Endothelial cell of umbilical vein (primary cell): ENCODE measurements at regions not wholly inside any gene's neighbourhood (a gene's known extent, or its start where the extent isn't known, plus 50 kb on each side); places are given as distances from the start of the nearest gene placed in this dataset.

Source experiments
- BruUV-seq: library from RNA; stranded (reverse); fragments of 400-500 nt; replicated peaks from 2 replicates; lab custom pipeline; 2021; lab: Mats Ljungman, UMichigan
- CTCF ChIA-PET: fragments of 300-600, 350-600 bp; sonication (Branson Sonifier 250); formaldehyde crosslinking; loops from one replicate; lab custom pipeline; 2021; ENCODE audit warnings: antibody characterized with exemption, inconsistent platforms; lab: Charles Lee
- POLR2A ChIA-PET: fragments of 300-600, 350-600 bp; sonication (Branson Sonifier 250); formaldehyde crosslinking; loops from one replicate; lab custom pipeline; 2021; ENCODE audit warnings: antibody characterized with exemption, inconsistent platforms; lab: Charles Lee
- DNase-seq: peaks from one replicate; pipeline ENCODE4 v3.0.0-alpha.2; 2011; ENCODE audit warnings: low read depth, low spot score
- FAIRE-seq: peaks from 2 replicates; lab custom pipeline; 2011; peaks lifted over from hg19 to GRCh38; lab: Jason Lieb, UNC
- H2AFZ ChIP-seq: 2 replicates; pipeline ENCODE4 v1.6.0; 2012; ENCODE audit warnings: low read depth, low read length, control low read depth, inconsistent platforms
- H3K27ac ChIP-seq: 2 replicates; pipeline ENCODE4 v1.5.1; 2011; ENCODE audit warnings: low read depth, mild to moderate bottlenecking, control low read depth, low read length, moderate library complexity; ENCODE audit not compliant: insufficient read depth
- H3K27me3 ChIP-seq, 2 experiments: 2 replicates each; pipeline versions ENCODE4 v1.6.0 to v1.6.1; 2011; ENCODE audit warnings: low read length in 2 of 2, mixed read lengths in 1 of 2; ENCODE audit not compliant: control insufficient read depth in 2 of 2, insufficient read depth in 2 of 2
- H3K36me3 ChIP-seq, 2 experiments: 2 replicates in 1 of 2; 3 replicates in 1 of 2; pipeline ENCODE4 v1.5.1; 2011; ENCODE audit warnings: low read length in 2 of 2, mild to moderate bottlenecking in 1 of 2, moderate library complexity in 1 of 2; ENCODE audit not compliant: control insufficient read depth in 2 of 2, insufficient read depth in 2 of 2; ENCODE audit errors: extremely low read depth in 1 of 2
- H3K4me1 ChIP-seq: 3 replicates; pipeline ENCODE4 v1.5.1; 2011; ENCODE audit warnings: mild to moderate bottlenecking, low read length; ENCODE audit not compliant: control insufficient read depth, insufficient read depth; ENCODE audit errors: extremely low read depth
- H3K4me2 ChIP-seq: 2 replicates; pipeline ENCODE4 v1.6.1; 2011; ENCODE audit warnings: low read length, control low read depth, mixed read lengths; ENCODE audit not compliant: insufficient read depth
- H3K4me3 ChIP-seq, 3 experiments: fragments of 200-600 bp in 1 of 3; sonication (generic), shearing (Covaris generic) in 1 of 3; replicated peaks in 1 of 3; 2 replicates each; pipeline ENCODE4 v1.5.1; 2011 to 2016; ENCODE audit warnings: control low read depth in 3 of 3, low read length in 3 of 3, mild to moderate bottlenecking in 2 of 3, inconsistent platforms in 1 of 3, low read depth in 1 of 3, moderate library complexity in 1 of 3; ENCODE audit not compliant: insufficient read depth in 1 of 3
- H3K79me2 ChIP-seq: 2 replicates; pipeline ENCODE4 v1.6.0; 2012; ENCODE audit warnings: low read length, inconsistent platforms; ENCODE audit not compliant: control insufficient read depth, insufficient read depth
- H3K9ac ChIP-seq: replicated peaks from 2 replicates; pipeline ENCODE3; 2011; ENCODE audit warnings: low read length, control low read depth; ENCODE audit not compliant: insufficient read depth; ENCODE audit errors: extremely low read depth
- H3K9me1 ChIP-seq: replicated peaks from 3 replicates; pipeline ENCODE4 v1.6.0; 2011; ENCODE audit warnings: mild to moderate bottlenecking, low read length; ENCODE audit not compliant: control insufficient read depth, insufficient read depth; ENCODE audit errors: extremely low read depth
- H3K9me3 ChIP-seq: replicated peaks from 2 replicates; pipeline ENCODE4 v1.5.1; 2012; ENCODE audit warnings: low read length, inconsistent platforms; ENCODE audit not compliant: control insufficient read depth, insufficient read depth
- H4K20me1 ChIP-seq: replicated peaks from 2 replicates; pipeline ENCODE3; 2011; ENCODE audit warnings: mild to moderate bottlenecking, low read length; ENCODE audit not compliant: control insufficient read depth, insufficient read depth; ENCODE audit errors: extremely low read depth
- EZH2 ChIP-seq: IDR thresholded peaks from 2 replicates; pipeline ENCODE4 v1.6.1; 2012; ENCODE audit warnings: borderline replicate concordance, low read depth, mild to moderate bottlenecking, moderate library complexity, low read length, inconsistent platforms; ENCODE audit not compliant: severe bottlenecking
- FOS ChIP-seq: IDR thresholded peaks from 2 replicates; pipeline ENCODE4 v1.6.1; 2011; ENCODE audit warnings: mild to moderate bottlenecking, low read length, moderate library complexity, borderline replicate concordance; ENCODE audit not compliant: insufficient read depth
- GATA2 ChIP-seq: IDR thresholded peaks from 2 replicates; pipeline ENCODE4 v1.7.0; 2011; ENCODE audit warnings: low read depth, mild to moderate bottlenecking, moderate library complexity, mixed read lengths, low read length; ENCODE audit not compliant: insufficient read length, insufficient read depth
- JUN ChIP-seq: IDR thresholded peaks from 2 replicates; pipeline ENCODE4 v1.6.1; 2011; ENCODE audit warnings: borderline replicate concordance, low read depth; ENCODE audit not compliant: insufficient read length, insufficient read depth
- MYC ChIP-seq: IDR thresholded peaks from one replicate; pipeline ENCODE4 v1.6.1; 2011; ENCODE audit warnings: mild to moderate bottlenecking, low read depth, low read length
- POLR2A ChIP-seq: IDR thresholded peaks from 2 replicates; pipeline ENCODE4 v1.6.1; 2012; ENCODE audit warnings: low read depth, mild to moderate bottlenecking, control low read depth, low read length
- POLR2AphosphoS5 ChIP-seq: IDR thresholded peaks from 2 replicates; pipeline ENCODE4 v1.6.1; 2012; ENCODE audit warnings: low read depth, mild to moderate bottlenecking, control low read depth, low read length, moderate library complexity; ENCODE audit not compliant: insufficient read depth
- dilution Hi-C: fragments of 300-500 bp; cut with MboI; formaldehyde crosslinking; loops from one replicate; pipeline ENCODE4 v1.15.0; 2019; ENCODE audit warnings: low sequenced_read_pairs; ENCODE audit not compliant: extremely low pct_ligation_motif_present
- intact Hi-C: fragments of 100-400 bp; cut with micrococcal nuclease; formaldehyde crosslinking; loops from one replicate; pipeline ENCODE4 v1.10.0; 2022
- TF ChIP-seq, protein P1 (sequence below): IDR thresholded peaks from 2 replicates; pipeline ENCODE4 v1.6.1; 2011; ENCODE audit not compliant: insufficient read depth, insufficient read length
- TF ChIP-seq, protein P2 (sequence below), 2 donors: IDR thresholded peaks; 1 replicate in 1 of 2; 2 replicates in 1 of 2; pipeline ENCODE4 v1.5.1; 2011; ENCODE audit warnings: low read length in 2 of 2, mild to moderate bottlenecking in 2 of 2, moderate library complexity in 2 of 2, control low read depth in 1 of 2, inconsistent platforms in 1 of 2, low read depth in 1 of 2; ENCODE audit not compliant: insufficient read depth in 1 of 2; ENCODE audit errors: extremely low read depth in 1 of 2

- Histone ChIP-seq H3K4me2 (no peak overlapping the region), H3K79me2 (no peaks in the 10 kb centered on the region), H3K27me3 (no peaks in the 10 kb centered on the region), H2AFZ (no peak overlapping the region), H3K9me1 (no peaks in the 10 kb centered on the region), H3K27ac (no peak overlapping the region), H3K9me3 (no peaks in the 10 kb centered on the region), H3K4me3 (no peak overlapping the region), H4K20me1 (no peaks in the 10 kb centered on the region), H3K36me3 (no peaks in the 10 kb centered on the region), H3K9ac (no peak overlapping the region), H3K4me1 (no peaks in the 10 kb centered on the region)
- BruUV-seq = no TSS peak
- dilution Hi-C loops (no loop called here), intact Hi-C loops (no loop called here)
- no peak for FAIRE-seq
- ChIA-PET CTCF (no interaction called here), POLR2A (no interaction called here)
- no peak for TF ChIP-seq POLR2AphosphoS5
- no peak for TF ChIP-seq FOS
- TF ChIP-seq, protein P1, sequence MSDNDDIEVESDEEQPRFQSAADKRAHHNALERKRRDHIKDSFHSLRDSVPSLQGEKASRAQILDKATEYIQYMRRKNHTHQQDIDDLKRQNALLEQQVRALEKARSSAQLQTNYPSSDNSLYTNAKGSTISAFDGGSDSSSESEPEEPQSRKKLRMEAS = no peak
- TF ChIP-seq EZH2 = no peak
- no peak for TF ChIP-seq POLR2A
- no peak for TF ChIP-seq MYC
- no peak for TF ChIP-seq JUN
- TF ChIP-seq GATA2 = no peak
- TF ChIP-seq, protein P2, sequence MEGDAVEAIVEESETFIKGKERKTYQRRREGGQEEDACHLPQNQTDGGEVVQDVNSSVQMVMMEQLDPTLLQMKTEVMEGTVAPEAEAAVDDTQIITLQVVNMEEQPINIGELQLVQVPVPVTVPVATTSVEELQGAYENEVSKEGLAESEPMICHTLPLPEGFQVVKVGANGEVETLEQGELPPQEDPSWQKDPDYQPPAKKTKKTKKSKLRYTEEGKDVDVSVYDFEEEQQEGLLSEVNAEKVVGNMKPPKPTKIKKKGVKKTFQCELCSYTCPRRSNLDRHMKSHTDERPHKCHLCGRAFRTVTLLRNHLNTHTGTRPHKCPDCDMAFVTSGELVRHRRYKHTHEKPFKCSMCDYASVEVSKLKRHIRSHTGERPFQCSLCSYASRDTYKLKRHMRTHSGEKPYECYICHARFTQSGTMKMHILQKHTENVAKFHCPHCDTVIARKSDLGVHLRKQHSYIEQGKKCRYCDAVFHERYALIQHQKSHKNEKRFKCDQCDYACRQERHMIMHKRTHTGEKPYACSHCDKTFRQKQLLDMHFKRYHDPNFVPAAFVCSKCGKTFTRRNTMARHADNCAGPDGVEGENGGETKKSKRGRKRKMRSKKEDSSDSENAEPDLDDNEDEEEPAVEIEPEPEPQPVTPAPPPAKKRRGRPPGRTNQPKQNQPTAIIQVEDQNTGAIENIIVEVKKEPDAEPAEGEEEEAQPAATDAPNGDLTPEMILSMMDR (IDR thresholded peaks at IDR 0.05; ENCODE audit: extremely low read depth in 1 of 2, insufficient read depth in 1 of 2, low read depth in 1 of 2, low read length in 2 of 2) = no peak
- DNase-seq = no peak
These were observed 1472.0 kb downstream of the FAM133A start for GRCh38 chrX:95145848-95146490.
